GM06990 (cell line): ENCODE measurements at regions not wholly inside any gene's neighbourhood (a gene's known extent, or its start where the extent isn't known, plus 50 kb on each side); places are given as distances from the start of the nearest gene placed in this dataset.

Source experiments
- DNase-seq: peaks from one replicate; pipeline ENCODE4 v3.0.0-alpha.2; 2011; ENCODE audit not compliant: insufficient read length; ENCODE audit errors: extremely low read depth
- H3K27me3 ChIP-seq: replicated peaks from 2 replicates; pipeline ENCODE4 v1.6.0; 2011; ENCODE audit warnings: low read length; ENCODE audit not compliant: control insufficient read depth, insufficient read depth
- H3K36me3 ChIP-seq: 2 replicates; pipeline ENCODE4 v1.5.1; 2011; ENCODE audit warnings: low read length; ENCODE audit not compliant: control insufficient read depth, insufficient read depth
- H3K4me3 ChIP-seq: replicated peaks from 2 replicates; pipeline ENCODE4 v1.5.1; 2011; ENCODE audit warnings: low read depth, mild to moderate bottlenecking, control low read depth, low read length
- TF ChIP-seq, protein P1 (sequence below): IDR thresholded peaks from 2 replicates; pipeline ENCODE4 v1.5.1; 2011; ENCODE audit warnings: low read length, control low read depth, mild to moderate bottlenecking, inconsistent platforms; ENCODE audit not compliant: insufficient read depth, poor library complexity, severe bottlenecking

DNA sequence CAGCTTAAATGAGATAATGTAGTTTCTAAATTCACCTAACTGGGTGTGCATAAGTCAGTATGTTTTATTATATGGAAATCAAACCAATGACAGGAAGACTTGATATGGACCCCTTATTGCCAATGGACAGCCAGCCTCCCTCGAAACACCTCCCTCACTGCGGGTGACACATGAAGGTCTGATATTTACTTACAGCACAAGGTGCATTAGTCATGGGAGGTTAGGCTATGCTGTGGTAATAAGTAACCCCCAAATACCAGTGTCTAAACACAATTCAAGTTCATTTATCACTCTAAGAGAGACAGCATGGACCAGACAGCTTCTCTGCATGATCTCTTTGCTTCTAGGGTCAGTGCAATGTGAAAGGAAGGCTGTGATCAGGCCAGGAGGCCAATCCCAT, 126.0 kb upstream of the KCNJ6 start:
- no peak overlapping the region for H3K4me3 ChIP-seq
- no peaks in the 10 kb centered on the region for H3K27me3 ChIP-seq
- no peak for DNase-seq
- H3K36me3 ChIP-seq, result no peaks in the 10 kb centered on the region
- TF ChIP-seq, protein P1, sequence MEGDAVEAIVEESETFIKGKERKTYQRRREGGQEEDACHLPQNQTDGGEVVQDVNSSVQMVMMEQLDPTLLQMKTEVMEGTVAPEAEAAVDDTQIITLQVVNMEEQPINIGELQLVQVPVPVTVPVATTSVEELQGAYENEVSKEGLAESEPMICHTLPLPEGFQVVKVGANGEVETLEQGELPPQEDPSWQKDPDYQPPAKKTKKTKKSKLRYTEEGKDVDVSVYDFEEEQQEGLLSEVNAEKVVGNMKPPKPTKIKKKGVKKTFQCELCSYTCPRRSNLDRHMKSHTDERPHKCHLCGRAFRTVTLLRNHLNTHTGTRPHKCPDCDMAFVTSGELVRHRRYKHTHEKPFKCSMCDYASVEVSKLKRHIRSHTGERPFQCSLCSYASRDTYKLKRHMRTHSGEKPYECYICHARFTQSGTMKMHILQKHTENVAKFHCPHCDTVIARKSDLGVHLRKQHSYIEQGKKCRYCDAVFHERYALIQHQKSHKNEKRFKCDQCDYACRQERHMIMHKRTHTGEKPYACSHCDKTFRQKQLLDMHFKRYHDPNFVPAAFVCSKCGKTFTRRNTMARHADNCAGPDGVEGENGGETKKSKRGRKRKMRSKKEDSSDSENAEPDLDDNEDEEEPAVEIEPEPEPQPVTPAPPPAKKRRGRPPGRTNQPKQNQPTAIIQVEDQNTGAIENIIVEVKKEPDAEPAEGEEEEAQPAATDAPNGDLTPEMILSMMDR, result no peak

DNA sequence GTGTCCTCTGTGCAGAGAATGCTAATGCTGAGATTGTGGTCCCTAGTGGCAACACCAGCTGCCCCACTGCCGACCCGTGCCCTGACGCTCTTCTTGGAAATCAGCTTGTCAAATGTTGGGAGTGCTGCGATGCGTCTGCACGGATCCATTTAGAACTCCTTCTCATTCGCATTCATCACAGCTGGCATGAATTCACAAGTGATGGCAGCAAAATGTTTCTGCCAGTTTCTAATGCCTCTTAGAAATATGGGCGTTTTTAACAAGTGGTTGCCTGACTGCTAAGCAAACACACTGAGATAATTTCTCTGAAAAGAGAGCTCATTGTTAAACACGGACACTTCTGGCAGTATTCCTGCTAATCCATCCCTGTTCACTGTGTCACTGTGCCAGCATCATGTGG, 131.9 kb upstream of the KCNJ6 start:
- H3K27me3 ChIP-seq, result no peaks in the 10 kb centered on the region
- TF ChIP-seq, protein P1, result no peak
- no peaks in the 10 kb centered on the region for H3K36me3 ChIP-seq
- no peak overlapping the region for H3K4me3 ChIP-seq
- DNase-seq, result no peak

- H3K27me3 ChIP-seq, result no peaks in the 10 kb centered on the region
- no peak for DNase-seq
Measured at GRCh38 chr21:38054334-38054733, 138.1 kb upstream of the KCNJ6 start.

DNA sequence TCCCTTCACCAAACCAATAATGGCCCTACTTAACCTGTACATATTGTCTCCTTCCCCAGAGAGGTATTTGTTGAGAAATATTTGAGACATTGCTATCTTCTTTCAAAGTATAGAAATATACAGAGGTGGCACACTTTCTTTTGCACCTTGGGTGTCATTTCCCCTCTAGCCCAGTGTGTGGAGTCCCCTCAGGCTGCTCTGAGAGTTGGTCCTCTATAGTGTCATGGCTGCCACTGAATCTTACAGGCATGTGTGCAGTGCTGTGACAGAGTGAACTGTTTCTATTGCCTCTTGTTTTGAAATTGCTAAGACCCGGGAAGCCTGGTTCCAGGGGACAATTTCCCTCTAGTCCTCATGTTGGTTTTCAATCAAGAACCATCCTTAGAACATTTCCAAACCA, 140.2 kb upstream of the KCNJ6 start:
- Histone ChIP-seq H3K27me3 (no peaks in the 10 kb centered on the region), H3K4me3 (no peak overlapping the region), H3K36me3 (no peaks in the 10 kb centered on the region)
- no peak for DNase-seq
- TF ChIP-seq, protein P1, result no peak

More at GRCh38 chr21:38054334-38054733, 138.1 kb upstream of the KCNJ6 start:
- Histone ChIP-seq H3K36me3 (no peaks in the 10 kb centered on the region), H3K4me3 (no peak overlapping the region)
- TF ChIP-seq, protein P1, result no peak

DNA sequence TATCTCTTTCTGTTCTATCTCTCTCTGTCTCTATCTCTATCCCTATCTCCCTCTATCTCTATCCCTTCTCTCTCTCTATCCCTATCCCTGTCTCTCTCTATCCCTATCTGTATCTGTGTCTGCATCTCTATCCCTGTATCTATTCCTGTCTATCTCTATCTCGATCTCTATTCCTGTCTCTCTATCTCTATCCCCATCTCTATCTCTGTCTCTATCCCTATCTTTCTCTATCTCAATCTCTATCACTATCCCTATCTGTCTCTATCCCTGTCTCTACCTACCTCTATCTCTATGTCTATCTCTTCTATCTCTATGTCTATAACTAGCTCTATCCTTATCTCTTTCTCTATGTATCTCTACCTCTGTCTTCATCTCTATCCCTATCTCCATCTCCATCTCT, 141.4 kb upstream of the KCNJ6 start:
- H3K4me3 ChIP-seq, result no peak overlapping the region
- TF ChIP-seq, protein P1, result no peak
- H3K36me3 ChIP-seq, result no peaks in the 10 kb centered on the region
- DNase-seq, result no peak
- H3K27me3 ChIP-seq, result no peaks in the 10 kb centered on the region

DNA sequence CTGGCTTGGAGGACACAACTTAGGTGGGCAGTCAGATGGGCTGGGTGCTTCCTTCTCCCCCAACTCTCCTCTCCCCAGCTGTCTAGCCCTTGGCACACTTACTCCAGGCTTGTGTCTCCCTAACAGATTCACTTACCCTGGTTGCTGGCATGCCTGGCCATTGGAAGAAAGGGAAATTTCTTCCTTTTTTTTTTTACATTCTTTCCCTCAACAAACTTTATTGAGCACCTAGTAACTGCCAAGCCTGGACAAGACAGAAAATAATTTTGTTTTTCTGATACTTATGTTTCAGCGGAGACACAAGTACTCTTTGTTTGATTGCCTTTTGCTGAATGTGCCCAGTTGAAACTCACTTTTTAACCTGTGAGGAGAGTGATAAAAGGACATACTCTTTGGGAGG, 144.3 kb upstream of the KCNJ6 start:
- no peaks in the 10 kb centered on the region for H3K27me3 ChIP-seq
- no peaks in the 10 kb centered on the region for H3K36me3 ChIP-seq
- DNase-seq, result no peak
- TF ChIP-seq, protein P1, result no peak
- H3K4me3 ChIP-seq, result no peak overlapping the region
